WTC11 (cell line): ENCODE measurements at regions not wholly inside any gene's neighbourhood (a gene's known extent, or its start where the extent isn't known, plus 50 kb on each side); places are given as distances from the start of the nearest gene placed in this dataset.

Experiments used
- ATAC-seq: fragments of 200-7000 bp; cut with Tn5 transposase; 2 replicates; pipeline ENCODE4 v1.10.0; 2021; ENCODE audit warnings: mild to moderate bottlenecking, moderate library complexity
- CTCF ChIA-PET: fragments of 300-600 bp; sonication (Branson Sonifier 250); formaldehyde crosslinking; loops from one replicate; lab custom pipeline; 2021; ENCODE audit warnings: antibody characterized with exemption; lab: Charles Lee
- POLR2A ChIA-PET: fragments of 350-600 bp; sonication (Branson Sonifier 250); formaldehyde crosslinking; loops from one replicate; lab custom pipeline; 2021; ENCODE audit warnings: antibody characterized with exemption; lab: Charles Lee
- DNase-seq: peaks from one replicate; pipeline ENCODE4 v3.0.0; 2021; ENCODE audit warnings: low spot score
- H3K27ac Mint-ChIP-seq: 2 replicates; pipeline ENCODE4 v1.8.0; 2021; ENCODE audit warnings: mixed read lengths
- H3K27me3 Mint-ChIP-seq: 2 replicates; pipeline ENCODE4 v1.8.0; 2021; ENCODE audit warnings: low read depth, mild to moderate bottlenecking, moderate library complexity, mixed read lengths
- H3K36me3 Mint-ChIP-seq: 2 replicates; pipeline ENCODE4 v1.8.0; 2021; ENCODE audit warnings: mixed read lengths
- H3K4me1 Mint-ChIP-seq: 2 replicates; pipeline ENCODE4 v1.8.0; 2022; ENCODE audit warnings: mixed read lengths
- H3K4me3 Mint-ChIP-seq: 2 replicates; pipeline ENCODE4 v1.8.0; 2021; ENCODE audit warnings: mild to moderate bottlenecking, moderate library complexity, mixed read lengths
- H3K9me3 Mint-ChIP-seq: 2 replicates; pipeline ENCODE4 v1.8.0; 2021; ENCODE audit warnings: mixed read lengths
- AFF4 ChIP-seq: sonication (generic); formaldehyde crosslinking; IDR thresholded peaks from 2 replicates; pipeline ENCODE4 v1.8.1; 2023; ENCODE audit warnings: mild to moderate bottlenecking, missing genetic modification reagents, borderline replicate concordance
- ELF4 ChIP-seq: sonication (generic); formaldehyde crosslinking; IDR thresholded peaks from 2 replicates; pipeline ENCODE4 v1.8.1; 2022; ENCODE audit warnings: low read depth, mild to moderate bottlenecking, moderate library complexity, missing genetic modification reagents
- MAX ChIP-seq: sonication (generic); formaldehyde crosslinking; IDR thresholded peaks from 2 replicates; pipeline ENCODE4 v1.8.0; 2022; ENCODE audit warnings: mild to moderate bottlenecking, missing genetic modification reagents
- MYBL2 ChIP-seq: sonication (generic); formaldehyde crosslinking; IDR thresholded peaks from 2 replicates; pipeline ENCODE4 v1.8.1; 2023; ENCODE audit warnings: mild to moderate bottlenecking, moderate library complexity, missing genetic modification reagents
- TEAD1 ChIP-seq: sonication (generic); formaldehyde crosslinking; IDR thresholded peaks from 2 replicates; pipeline ENCODE4 v1.8.0; 2022; ENCODE audit warnings: mild to moderate bottlenecking, missing genetic modification reagents
- ZBTB43 ChIP-seq: sonication (generic); formaldehyde crosslinking; IDR thresholded peaks from 2 replicates; pipeline ENCODE4 v1.8.1; 2023; ENCODE audit warnings: mild to moderate bottlenecking, missing genetic modification reagents
- ZNF138 ChIP-seq: sonication (generic); formaldehyde crosslinking; conservative IDR thresholded peaks from 2 replicates; pipeline ENCODE4 v1.8.1; 2022; ENCODE audit warnings: mild to moderate bottlenecking, moderate library complexity, missing genetic modification reagents
- ZNF396 ChIP-seq: fragments of 250-450 bp; sonication (Bioruptor Pico); IDR thresholded peaks from 2 replicates; pipeline ENCODE4 v1.8.0; 2021; ENCODE audit warnings: mild to moderate bottlenecking, moderate library complexity, borderline replicate concordance
- ZNF425 ChIP-seq: fragments of 250-450 bp; sonication (Bioruptor Pico); conservative IDR thresholded peaks from 2 replicates; pipeline ENCODE4 v1.9.0; 2021; ENCODE audit warnings: mild to moderate bottlenecking
- ZNF512 ChIP-seq: sonication (generic); formaldehyde crosslinking; IDR thresholded peaks from 2 replicates; pipeline ENCODE4 v1.8.1; 2022; ENCODE audit warnings: missing genetic modification reagents, borderline replicate concordance
- ZNF671 ChIP-seq: fragments of 250-450 bp; sonication (Bioruptor Pico); IDR thresholded peaks from 2 replicates; pipeline ENCODE4 v1.8.0; 2021; ENCODE audit warnings: mild to moderate bottlenecking
- ZSCAN18 ChIP-seq: fragments of 250-450 bp; sonication (Bioruptor Pico); IDR thresholded peaks from 2 replicates; pipeline ENCODE4 v2.1.2; 2022; ENCODE audit warnings: mild to moderate bottlenecking, moderate library complexity

GRCh38 chr5:30831123-30831522 is 362.4 kb upstream of the CDH6 start:
- DNase-seq (no peak), ATAC-seq (no peak)
- TF ChIP-seq ZNF138 (CRISPR knock-in tag) (no peak), ZNF512 (CRISPR knock-in tag) (no peak)
- H3K27ac Mint-ChIP-seq, result no peak overlapping the region
- H3K4me1 Mint-ChIP-seq, result peaks cover 13% of the 10 kb centered on the region
- peaks cover 17% of the 10 kb centered on the region for H3K9me3 Mint-ChIP-seq
- H3K4me3 Mint-ChIP-seq, result no peak overlapping the region
- POLR2A ChIA-PET, result no interaction called here
- CTCF ChIA-PET, result no interaction called here
- H3K36me3 Mint-ChIP-seq, result peaks cover 8% of the 10 kb centered on the region; the same call in 1 of the 2 replicates
- no peaks in the 10 kb centered on the region; the same call in 1 of the 2 replicates for H3K27me3 Mint-ChIP-seq

GRCh38 chr5:30811298-30811697 is 382.2 kb upstream of the CDH6 start:
- Mint-ChIP-seq H3K9me3 (0 out of 2 replicates have a peak, but pooled peaks cover 5% of the 10 kb centered on the region), H3K4me3 (no peak overlapping the region), H3K4me1 (peaks cover 10% of the 10 kb centered on the region), H3K36me3 (no peaks in the 10 kb centered on the region), H3K27ac (no peak overlapping the region), H3K27me3 (no peaks in the 10 kb centered on the region)
- ChIA-PET POLR2A (no interaction called here), CTCF (interaction anchor here (1.1 kb wide), 1 partner anchor 459 kb away, joined by 3 read pairs; no protein-coding TSS in a partner anchor)
- DNase-seq, result no peak
- TF ChIP-seq ZNF671 (CRISPR knock-in tag), result no peak
- TF ChIP-seq ZNF425 (CRISPR knock-in tag), result no peak
- no peak for TF ChIP-seq ZSCAN18 (CRISPR knock-in tag)
- TF ChIP-seq ZBTB43, result no peak
- TF ChIP-seq AFF4, result no peak
- no peak for TF ChIP-seq ZNF396 (CRISPR knock-in tag)
- no peak for TF ChIP-seq ZNF138 (CRISPR knock-in tag)
- TF ChIP-seq MYBL2, result no peak
- no peak for TF ChIP-seq MAX (CRISPR knock-in tag)
- no peak for TF ChIP-seq ELF4 (CRISPR knock-in tag)
- TF ChIP-seq TEAD1 (CRISPR knock-in tag), result no peak
- ATAC-seq, result no peak
